Ectodermal cell (in vitro differentiated cells): ENCODE measurements at regions not wholly inside any gene's neighbourhood (a gene's known extent, or its start where the extent isn't known, plus 50 kb on each side); places are given as distances from the start of the nearest gene placed in this dataset.

Source experiments
- H3K27ac ChIP-seq: 2 replicates; pipeline ENCODE4 v1.7.0; 2013; ENCODE audit warnings: mild to moderate bottlenecking, low read depth, low read length; ENCODE audit not compliant: insufficient read depth, poor library complexity, severe bottlenecking
- H3K27me3 ChIP-seq: 2 replicates; pipeline ENCODE4 v1.7.0; 2013; ENCODE audit warnings: mild to moderate bottlenecking, low read length; ENCODE audit not compliant: insufficient read depth, control insufficient read depth, poor library complexity, severe bottlenecking
- H3K36me3 ChIP-seq: one replicate; pipeline ENCODE4 v1.7.0; 2013; ENCODE audit warnings: low read length; ENCODE audit not compliant: control insufficient read depth, insufficient read depth
- H3K4me1 ChIP-seq: one replicate; pipeline ENCODE4 v1.7.0; 2013; ENCODE audit warnings: low read length; ENCODE audit not compliant: control insufficient read depth, insufficient read depth
- H3K4me3 ChIP-seq: 2 replicates; pipeline ENCODE4 v1.7.0; 2013; ENCODE audit warnings: low read depth, low read length, control low read depth; ENCODE audit not compliant: insufficient read depth
- H3K9me3 ChIP-seq: 2 replicates; pipeline ENCODE4 v1.7.0; 2013; ENCODE audit warnings: mild to moderate bottlenecking, low read length, moderate library complexity; ENCODE audit not compliant: control insufficient read depth
- WGBS, 2 experiments: methylation state at CpG; one replicate each; pipeline ENCODE4 v1.1.7; 2013; ENCODE audit warnings: missing lambda C conversion rate in 2 of 2; 5-methylcytosine and 5-hydroxymethylcytosine counted together

DNA sequence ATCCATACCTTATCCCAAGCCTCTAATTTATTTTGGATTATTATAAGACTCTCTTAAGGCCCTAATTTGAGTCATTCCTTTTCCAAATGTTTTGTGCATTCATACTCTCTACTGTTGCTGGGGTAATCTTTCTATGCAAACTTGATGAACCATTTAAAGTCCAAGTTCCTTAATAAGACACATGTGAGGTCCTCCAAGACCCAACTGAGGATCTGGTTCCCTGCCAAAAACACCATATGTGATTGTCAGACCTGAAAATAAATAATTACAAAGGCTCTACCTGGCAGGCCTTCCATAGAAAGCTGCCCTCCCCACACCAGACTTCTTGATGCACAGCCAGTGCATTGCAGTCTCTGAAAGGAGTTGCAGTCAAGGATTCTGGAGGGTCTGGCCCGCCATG, 257.9 kb upstream of the AKR1E2 start:
- no peaks in the 10 kb centered on the region for H3K4me1 ChIP-seq
- H3K27me3 ChIP-seq = no peaks in the 10 kb centered on the region
- no peak overlapping the region for H3K27ac ChIP-seq
- H3K4me3 ChIP-seq = no peak overlapping the region
- H3K36me3 ChIP-seq = no peaks in the 10 kb centered on the region
- H3K9me3 ChIP-seq = no peaks in the 10 kb centered on the region
- 88 to 100% methylated on average over 1 of the region's 1 CpG for WGBS, 2 experiments

DNA sequence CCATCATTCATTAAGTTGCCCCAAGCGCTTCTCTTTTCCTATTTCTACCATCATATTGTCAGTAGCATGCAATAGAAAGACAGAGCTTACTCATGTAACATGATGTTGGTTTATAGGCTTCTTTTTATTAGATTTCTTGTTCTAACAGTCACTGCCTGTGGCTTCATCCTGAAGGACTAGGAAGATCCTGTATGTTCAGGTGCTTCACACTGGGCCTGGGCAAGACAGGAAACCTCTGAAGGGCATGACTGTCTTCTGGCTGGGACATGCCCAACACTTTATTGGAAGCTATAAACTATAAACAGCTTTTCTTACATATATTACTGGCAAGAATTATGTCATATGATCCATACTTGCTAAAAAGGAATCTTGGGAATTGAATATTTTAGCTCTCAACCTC, 258.4 kb upstream of the AKR1E2 start:
- Histone ChIP-seq H3K36me3 (no peaks in the 10 kb centered on the region), H3K9me3 (no peaks in the 10 kb centered on the region), H3K27ac (no peak overlapping the region), H3K27me3 (no peaks in the 10 kb centered on the region), H3K4me1 (no peaks in the 10 kb centered on the region), H3K4me3 (no peak overlapping the region)
- WGBS, 2 experiments = 89% methylated on average over 1 of the region's 1 CpG; no CpG with 5 or more reads in 1 of the 2 experiments

DNA sequence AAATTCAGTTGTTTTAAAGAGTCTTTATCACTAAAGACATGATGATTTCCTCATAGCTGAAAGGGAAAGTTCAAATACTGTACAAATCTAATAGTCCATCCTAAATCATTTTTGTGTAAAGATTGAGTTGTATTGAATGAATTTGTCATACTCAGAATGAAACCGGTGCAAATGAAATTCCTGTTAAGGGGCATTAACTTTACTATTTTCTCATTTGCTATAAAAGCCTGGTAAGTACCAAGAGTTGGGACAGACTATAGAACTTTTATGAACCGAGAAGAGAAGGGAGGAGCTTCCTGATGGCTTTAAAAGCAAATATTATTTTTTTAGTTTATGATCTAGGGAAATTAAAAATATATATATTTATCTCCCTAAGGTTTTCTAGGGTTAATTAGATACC, 260.0 kb upstream of the AKR1E2 start:
- Histone ChIP-seq H3K27me3 (no peaks in the 10 kb centered on the region), H3K9me3 (no peaks in the 10 kb centered on the region), H3K4me3 (no peak overlapping the region), H3K36me3 (no peaks in the 10 kb centered on the region), H3K4me1 (no peaks in the 10 kb centered on the region), H3K27ac (no peak overlapping the region)
- WGBS, 2 experiments = 86 to 100% methylated on average over 1 of the region's 2 CpGs

DNA sequence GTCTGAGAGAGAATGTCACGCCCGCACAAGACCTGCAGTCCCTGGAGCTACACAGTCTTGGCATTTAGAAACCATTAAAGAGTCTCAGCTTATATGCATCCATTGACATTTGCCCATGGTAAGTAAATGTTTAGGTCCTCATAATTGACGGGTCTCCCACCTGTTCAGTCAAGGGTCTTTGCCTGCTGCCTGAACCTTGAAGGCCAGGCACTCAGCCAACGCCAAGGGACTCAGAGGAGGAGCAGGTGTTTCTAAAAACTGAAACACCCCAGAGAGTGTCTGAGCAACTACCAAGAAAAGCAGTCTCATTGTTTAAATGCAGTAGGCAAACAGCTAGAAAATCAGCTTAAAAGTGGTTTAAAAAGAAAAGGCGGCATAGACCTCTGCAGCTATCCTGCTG, 264.7 kb upstream of the AKR1E2 start:
- H3K4me1 ChIP-seq = no peaks in the 10 kb centered on the region
- H3K9me3 ChIP-seq = no peaks in the 10 kb centered on the region
- no peak overlapping the region for H3K27ac ChIP-seq
- H3K27me3 ChIP-seq = no peaks in the 10 kb centered on the region
- 92 to 95% methylated on average over 5 of the region's 5 CpGs for WGBS, 2 experiments
- H3K36me3 ChIP-seq = no peaks in the 10 kb centered on the region
- H3K4me3 ChIP-seq = no peak overlapping the region

DNA sequence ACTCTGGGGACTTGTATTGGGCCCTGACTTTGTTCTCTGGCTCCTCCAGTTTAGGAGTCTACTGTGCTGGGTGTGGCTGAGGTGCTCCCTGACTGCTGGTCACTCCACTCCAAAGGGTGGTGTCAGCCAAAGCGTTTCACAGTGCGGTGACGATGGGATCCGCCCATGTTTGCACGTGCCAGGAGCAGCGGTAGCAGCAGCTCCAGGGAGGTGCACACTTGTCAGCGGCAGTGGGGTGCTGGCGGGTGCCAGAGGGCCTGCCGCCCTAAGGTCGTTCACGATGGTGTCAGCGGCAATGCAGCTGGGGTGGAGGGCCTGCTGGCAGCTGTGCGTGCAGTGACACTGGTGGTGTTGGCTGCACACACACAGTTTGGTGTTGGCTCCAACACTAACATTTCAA, 268.5 kb upstream of the AKR1E2 start:
- H3K4me1 ChIP-seq = no peaks in the 10 kb centered on the region
- WGBS, 2 experiments = 94 to 96% methylated on average over 13 of the region's 13 CpGs
- H3K36me3 ChIP-seq = no peaks in the 10 kb centered on the region

DNA sequence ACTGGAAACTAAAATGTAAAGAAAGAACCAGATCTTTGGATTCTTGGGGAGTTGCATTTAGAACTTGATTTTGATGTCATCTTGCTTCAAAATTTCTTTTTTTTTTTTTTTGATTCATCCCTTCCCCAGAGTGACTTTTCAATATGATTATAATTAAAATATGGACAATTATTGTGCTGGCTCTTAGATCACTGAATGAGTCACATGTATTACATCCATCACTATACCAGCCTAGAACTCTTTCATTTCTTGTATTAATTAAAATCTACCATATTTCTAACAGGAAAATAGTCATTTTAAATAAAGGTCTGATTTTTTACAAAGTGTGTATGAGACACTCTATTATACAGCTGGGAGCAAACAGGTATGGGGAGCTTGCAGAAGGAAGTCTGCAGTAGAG, 269.5 kb upstream of the AKR1E2 start:
- Histone ChIP-seq H3K4me1 (no peaks in the 10 kb centered on the region), H3K4me3 (no peak overlapping the region), H3K9me3 (no peaks in the 10 kb centered on the region), H3K27me3 (no peaks in the 10 kb centered on the region), H3K36me3 (no peaks in the 10 kb centered on the region), H3K27ac (no peak overlapping the region)

More for the DNA sequence above, 268.5 kb upstream of the AKR1E2 start:
- Histone ChIP-seq H3K4me3 (no peak overlapping the region), H3K27me3 (no peaks in the 10 kb centered on the region), H3K9me3 (no peaks in the 10 kb centered on the region), H3K27ac (no peak overlapping the region)

DNA sequence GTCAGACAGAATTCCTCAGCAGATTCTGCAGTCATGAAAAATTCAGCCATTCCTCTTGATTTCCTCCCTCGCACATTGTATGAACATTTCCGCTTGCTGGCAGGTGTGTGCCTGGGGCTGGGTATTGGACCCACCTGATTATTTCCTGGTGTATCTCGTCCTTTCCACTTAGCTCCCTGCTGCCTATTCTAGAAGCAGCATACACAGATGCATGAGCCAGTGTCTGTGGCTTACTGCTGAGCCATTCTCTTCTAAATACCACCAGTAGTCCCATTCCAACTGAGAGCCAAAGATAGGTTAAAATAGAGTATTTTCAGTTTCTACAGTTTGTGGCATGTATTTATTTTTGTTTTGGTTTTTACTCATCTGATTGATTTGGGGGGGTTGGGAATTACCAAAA, 270.1 kb upstream of the AKR1E2 start:
- no peaks in the 10 kb centered on the region for H3K36me3 ChIP-seq

DNA sequence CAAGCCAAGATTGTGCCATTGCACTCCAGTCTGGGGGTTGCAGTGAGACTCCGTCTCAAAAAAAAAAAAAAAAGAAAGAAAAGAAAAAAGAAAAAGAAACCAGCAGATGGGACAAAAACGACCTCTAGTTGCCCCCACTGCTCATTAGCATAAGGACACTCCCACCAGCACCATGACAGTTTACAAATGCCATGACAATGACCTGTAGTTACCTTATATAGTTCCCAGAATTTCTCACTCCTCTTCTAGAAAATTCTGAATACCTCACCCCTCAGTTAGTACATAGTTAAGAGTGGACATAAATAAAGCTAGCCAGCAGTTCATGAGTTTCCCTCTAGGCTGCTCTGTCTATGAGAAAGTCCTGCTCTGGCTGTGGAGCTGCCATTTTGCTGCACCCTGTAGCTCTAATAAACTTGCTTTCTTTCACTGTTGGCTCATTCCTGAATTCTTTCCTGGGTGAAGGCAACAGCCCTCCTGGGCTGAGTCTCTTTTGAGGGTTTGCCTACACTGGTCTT, 276.8 kb upstream of the AKR1E2 start:
- Histone ChIP-seq H3K4me3 (no peak overlapping the region), H3K36me3 (no peaks in the 10 kb centered on the region), H3K27ac (no peak overlapping the region), H3K27me3 (no peaks in the 10 kb centered on the region), H3K9me3 (no peaks in the 10 kb centered on the region), H3K4me1 (no peaks in the 10 kb centered on the region)
- WGBS, 2 experiments = 82 to 93% methylated on average over 2 of the region's 2 CpGs

More for the DNA sequence above, 270.1 kb upstream of the AKR1E2 start:
- WGBS, 2 experiments = 66 to 70% methylated on average over 3 of the region's 3 CpGs
- no peaks in the 10 kb centered on the region for H3K27me3 ChIP-seq
- H3K4me1 ChIP-seq = no peaks in the 10 kb centered on the region
- H3K27ac ChIP-seq = no peak overlapping the region
- no peak overlapping the region for H3K4me3 ChIP-seq
- no peaks in the 10 kb centered on the region for H3K9me3 ChIP-seq

DNA sequence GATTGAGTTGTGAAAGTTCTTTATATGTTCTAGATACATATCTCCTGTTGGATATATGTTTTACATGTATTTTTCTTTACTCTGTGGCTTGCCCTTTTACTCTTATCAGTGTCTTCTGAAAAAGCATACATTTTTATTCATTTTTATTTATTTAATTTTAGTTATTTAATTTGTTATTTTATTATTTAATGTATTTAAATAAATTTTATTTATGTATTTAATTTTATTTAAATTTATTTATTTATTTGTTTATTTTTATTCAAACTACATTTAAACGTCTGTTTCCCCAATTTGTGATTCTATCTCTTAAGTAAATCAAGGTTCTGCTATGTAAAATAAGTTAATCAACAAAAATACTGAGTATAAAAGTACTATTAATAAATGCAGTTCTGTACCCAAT, 279.1 kb upstream of the AKR1E2 start:
- H3K36me3 ChIP-seq = no peaks in the 10 kb centered on the region
- no peak overlapping the region for H3K4me3 ChIP-seq
- H3K9me3 ChIP-seq = no peaks in the 10 kb centered on the region
- H3K27ac ChIP-seq = no peak overlapping the region
- H3K27me3 ChIP-seq = no peaks in the 10 kb centered on the region
- H3K4me1 ChIP-seq = no peaks in the 10 kb centered on the region
- no CpG with 5 or more reads among the region's 1 CpG for WGBS, 2 experiments

DNA sequence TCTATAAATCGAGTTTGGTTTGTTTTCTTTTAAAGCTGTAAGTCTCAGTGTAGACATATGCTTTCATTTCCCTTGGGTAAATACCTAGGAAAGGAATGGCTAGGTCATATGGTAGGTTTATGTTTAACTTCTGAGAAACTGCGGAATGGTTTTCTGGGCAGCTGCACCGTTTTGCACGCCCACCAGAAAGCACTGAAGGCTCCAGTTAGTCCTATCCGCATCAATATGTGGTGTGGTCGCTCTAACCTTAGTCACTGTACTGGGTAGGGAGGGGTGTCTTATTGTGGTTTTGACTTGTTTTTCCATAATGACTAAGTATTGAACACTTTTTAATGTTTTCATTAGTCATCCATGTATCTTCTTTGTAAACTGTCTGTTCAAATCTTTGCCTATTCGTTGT, 279.5 kb upstream of the AKR1E2 start:
- WGBS, 2 experiments = 91 to 97% methylated on average over 6 to 7 of the region's 7 CpGs
- H3K27me3 ChIP-seq = no peaks in the 10 kb centered on the region
- no peak overlapping the region for H3K4me3 ChIP-seq
- no peaks in the 10 kb centered on the region for H3K9me3 ChIP-seq
- no peak overlapping the region for H3K27ac ChIP-seq
- no peaks in the 10 kb centered on the region for H3K4me1 ChIP-seq
- no peaks in the 10 kb centered on the region for H3K36me3 ChIP-seq

DNA sequence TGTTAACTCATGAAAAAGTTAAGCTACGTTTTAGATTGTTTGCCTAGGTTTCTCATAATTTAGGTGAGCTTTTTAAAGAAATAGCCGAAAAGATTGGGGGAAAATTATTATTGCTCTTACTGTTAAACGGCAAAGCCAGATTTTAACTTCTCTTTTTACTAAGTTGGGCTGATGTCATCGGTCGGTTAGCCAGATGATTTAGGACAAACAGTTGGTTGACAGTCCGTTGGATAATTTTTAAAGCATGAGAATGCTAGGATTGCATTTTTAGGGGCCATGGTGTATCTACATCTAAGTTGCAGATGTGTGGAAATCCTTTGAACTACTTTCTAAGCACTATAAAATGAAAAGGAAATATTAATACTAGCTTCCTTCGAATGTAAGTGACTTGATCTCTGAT, 280.9 kb upstream of the AKR1E2 start:
- H3K27ac ChIP-seq = no peak overlapping the region

More for the DNA sequence above, 280.9 kb upstream of the AKR1E2 start:
- WGBS, 2 experiments = 94 to 95% methylated on average over 6 to 7 of the region's 7 CpGs
- no peak overlapping the region for H3K4me3 ChIP-seq
- no peaks in the 10 kb centered on the region for H3K27me3 ChIP-seq
- no peaks in the 10 kb centered on the region for H3K36me3 ChIP-seq
- no peaks in the 10 kb centered on the region for H3K4me1 ChIP-seq
- H3K9me3 ChIP-seq = no peaks in the 10 kb centered on the region
